Testis (tissue), 2 donors: ENCODE measurements at regions not wholly inside any gene's neighbourhood (a gene's known extent, or its start where the extent isn't known, plus 50 kb on each side); places are given as distances from the start of the nearest gene placed in this dataset.

Experiments used
- DNase-seq: peaks from one replicate; pipeline ENCODE4 v3.0.0-alpha.2; 2019
- H3K27ac ChIP-seq, 2 donors: fragments of 200-600 bp; sonication (generic); one replicate each; pipeline ENCODE4 v1.5.1; 2019
- H3K27me3 ChIP-seq: fragments of 200-600 bp; sonication (generic); one replicate; pipeline ENCODE4 v1.5.1; 2019
- H3K36me3 ChIP-seq: fragments of 200-600 bp; sonication (generic); one replicate; pipeline ENCODE4 v1.5.1; 2017; ENCODE audit warnings: low read depth; ENCODE audit errors: missing control alignments
- H3K4me1 ChIP-seq: fragments of 200-600 bp; sonication (generic); one replicate; pipeline ENCODE4 v1.5.1; 2019
- H3K4me3 ChIP-seq, 2 donors: fragments of 200-600 bp; sonication (generic); one replicate each; pipeline ENCODE4 v1.5.1; 2017 to 2019
- H3K9me3 ChIP-seq: fragments of 200-600 bp; sonication (generic); one replicate; pipeline ENCODE4 v1.5.1; 2017
- CTCF ChIP-seq, 3 experiments: fragments of 450-650 bp in 2 of 3; fragments of 200-600 bp in 1 of 3; sonication (generic) in 1 of 3; IDR thresholded peaks; one replicate each; pipeline ENCODE4 v1.5.1; 2016 to 2019; ENCODE audit warnings: antibody characterized with exemption in 3 of 3, mild to moderate bottlenecking in 2 of 3, moderate library complexity in 1 of 3
- POLR2A ChIP-seq: fragments of 450-650 bp; IDR thresholded peaks from one replicate; pipeline ENCODE4 v1.6.1; 2017; ENCODE audit warnings: antibody characterized with exemption, mild to moderate bottlenecking, moderate library complexity
- WGBS, 2 donors: methylation state at CpG; one replicate each; pipeline ENCODE4 v1.1.5; 2018; 5-methylcytosine and 5-hydroxymethylcytosine counted together
- intact Hi-C: fragments of 100-400 bp; cut with DNase I; formaldehyde crosslinking; loops from one replicate; pipeline ENCODE4 v1.15.1; 2023; ENCODE audit warnings: low total_unique reads

GRCh38 chr14:96627811-96628775 is 125.9 kb downstream of the PAPOLA start:
- Histone ChIP-seq H3K9me3 (no peaks in the 10 kb centered on the region), H3K27me3 (no peaks in the 10 kb centered on the region), H3K27ac (no peak overlapping the region), H3K36me3 (no peaks in the 10 kb centered on the region), H3K4me1 (no peaks in the 10 kb centered on the region), H3K4me3 (no peak overlapping the region)
- TF ChIP-seq POLR2A = no peak
- TF ChIP-seq CTCF (IDR thresholded peaks at IDR 0.05) = no peak
- intact Hi-C loops = no loop called here
- WGBS, 2 donors = 83 to 90% methylated on average over 2 to 10 of the region's 10 CpGs
- DNase-seq = no peak

- H3K9me3 ChIP-seq = no peaks in the 10 kb centered on the region
- intact Hi-C loops = no loop called here
- H3K4me1 ChIP-seq = no peaks in the 10 kb centered on the region
- no peaks in the 10 kb centered on the region for H3K36me3 ChIP-seq
- no peaks in the 10 kb centered on the region for H3K27me3 ChIP-seq
- TF ChIP-seq CTCF (IDR thresholded peaks at IDR 0.05) = no peak
- TF ChIP-seq POLR2A = no peak
- H3K4me3 ChIP-seq = no peak overlapping the region
- WGBS, 2 donors = 80 to 84% methylated on average over 9 of the region's 9 CpGs
- no peak overlapping the region for H3K27ac ChIP-seq
- no peak for DNase-seq
Observed at GRCh38 chr14:96629082-96629481, 126.9 kb downstream of the PAPOLA start.

GRCh38 chr14:96629558-96630222 is 127.5 kb downstream of the PAPOLA start:
- Histone ChIP-seq H3K4me1 (no peaks in the 10 kb centered on the region), H3K27ac (no peak overlapping the region), H3K9me3 (no peaks in the 10 kb centered on the region), H3K4me3 (no peak overlapping the region), H3K36me3 (no peaks in the 10 kb centered on the region), H3K27me3 (no peaks in the 10 kb centered on the region)
- TF ChIP-seq POLR2A = no peak
- TF ChIP-seq CTCF (IDR thresholded peaks at IDR 0.05) = no peak
- intact Hi-C loops = no loop called here
- WGBS, 2 donors = 61 to 72% methylated on average over 4 of the region's 4 CpGs
- no peak for DNase-seq

- no peak overlapping the region for H3K27ac ChIP-seq
- DNase-seq = no peak
- H3K4me1 ChIP-seq = no peaks in the 10 kb centered on the region
- no peaks in the 10 kb centered on the region for H3K9me3 ChIP-seq
- H3K4me3 ChIP-seq = no peak overlapping the region
- H3K36me3 ChIP-seq = no peaks in the 10 kb centered on the region
- TF ChIP-seq CTCF (IDR thresholded peaks at IDR 0.05) = no peak
- TF ChIP-seq POLR2A = no peak
- 94 to 95% methylated on average over 6 of the region's 6 CpGs for WGBS, 2 donors
- no peaks in the 10 kb centered on the region for H3K27me3 ChIP-seq
- intact Hi-C loops = no loop called here
Observed at GRCh38 chr14:96630281-96630680, 128.1 kb downstream of the PAPOLA start.
